ENCODE measurements at regions not wholly inside any gene's neighbourhood (a gene's known extent, or its start where the extent isn't known, plus 50 kb on each side); places are given as distances from the start of the nearest gene placed in this dataset.

- DNase-seq (ENCODE audit: low read depth): no peak
- H3K4me3 ChIP-seq (replicated peaks; ENCODE audit: low read depth, low read length): no peak overlapping the region
- TF ChIP-seq CTCF (IDR thresholded peaks at IDR 0.05; ENCODE audit: low read length, missing control alignments): no peak
These were observed 300.4 kb upstream of the ZNF608 start for GRCh38 chr5:125046838-125047237.

GRCh38 chr5:125047871-125048270, 301.4 kb upstream of the ZNF608 start:
- no peak for TF ChIP-seq CTCF (IDR thresholded peaks at IDR 0.05; ENCODE audit: low read length, missing control alignments)
- H3K4me3 ChIP-seq (replicated peaks; ENCODE audit: low read depth, low read length): no peak overlapping the region
- DNase-seq (ENCODE audit: low read depth): no peak

GRCh38 chr5:125049721-125050702, 303.6 kb upstream of the ZNF608 start:
- H3K4me3 ChIP-seq (replicated peaks; ENCODE audit: low read depth, low read length): no peak overlapping the region
- TF ChIP-seq CTCF (IDR thresholded peaks at IDR 0.05; ENCODE audit: low read length, missing control alignments): no peak
- no peak for DNase-seq (ENCODE audit: low read depth)

- no peak for TF ChIP-seq CTCF (IDR thresholded peaks at IDR 0.05; ENCODE audit: low read length, missing control alignments)
- H3K4me3 ChIP-seq (replicated peaks; ENCODE audit: low read depth, low read length): no peak overlapping the region
- no peak for DNase-seq (ENCODE audit: low read depth)
These were observed 304.5 kb upstream of the ZNF608 start for GRCh38 chr5:125050926-125051325.

- no peak for DNase-seq (ENCODE audit: low read depth)
- H3K4me3 ChIP-seq (replicated peaks; ENCODE audit: low read depth, low read length): no peak overlapping the region
- no peak for TF ChIP-seq CTCF (IDR thresholded peaks at IDR 0.05; ENCODE audit: low read length, missing control alignments)
These were observed 306.1 kb upstream of the ZNF608 start for GRCh38 chr5:125052584-125052983.

GRCh38 chr5:125053179-125053578, 306.7 kb upstream of the ZNF608 start:
- H3K4me3 ChIP-seq (replicated peaks; ENCODE audit: low read depth, low read length): no peak overlapping the region
- no peak for DNase-seq (ENCODE audit: low read depth)
- no peak for TF ChIP-seq CTCF (IDR thresholded peaks at IDR 0.05; ENCODE audit: low read length, missing control alignments)

GRCh38 chr5:125054146-125054545, 307.7 kb upstream of the ZNF608 start:
- no peak for TF ChIP-seq CTCF (IDR thresholded peaks at IDR 0.05; ENCODE audit: low read length, missing control alignments)
- DNase-seq (ENCODE audit: low read depth): no peak
- no peak overlapping the region for H3K4me3 ChIP-seq (replicated peaks; ENCODE audit: low read depth, low read length)
